Suprapubic skin (tissue), 4 donors: ENCODE measurements at regions not wholly inside any gene's neighbourhood (a gene's known extent, or its start where the extent isn't known, plus 50 kb on each side); places are given as distances from the start of the nearest gene placed in this dataset.

Source experiments
- DNase-seq, 2 donors: peaks; one replicate each; pipeline ENCODE4 v3.0.0-alpha.2; 2019; ENCODE audit warnings: low spot score in 2 of 2
- H3K27ac ChIP-seq: fragments of 200-600 bp; sonication (generic); one replicate; pipeline ENCODE4 v1.5.1; 2019
- H3K27me3 ChIP-seq: fragments of 200-600 bp; sonication (generic); one replicate; pipeline ENCODE4 v1.5.1; 2019
- H3K36me3 ChIP-seq: fragments of 200-600 bp; sonication (generic); one replicate; pipeline ENCODE4 v1.5.1; 2019
- H3K4me1 ChIP-seq: fragments of 200-600 bp; sonication (generic); one replicate; pipeline ENCODE4 v1.5.1; 2019
- H3K4me3 ChIP-seq: fragments of 200-600 bp; sonication (generic); one replicate; pipeline ENCODE4 v1.5.1; 2019; ENCODE audit warnings: mild to moderate bottlenecking
- H3K9me3 ChIP-seq: fragments of 200-600 bp; sonication (generic); one replicate; pipeline ENCODE4 v1.5.1; 2019
- CTCF ChIP-seq, 2 donors: fragments of 200-600 bp in 1 of 2; fragments of 450-650 bp in 1 of 2; sonication (generic) in 1 of 2; IDR thresholded peaks; one replicate each; pipeline ENCODE4 v1.5.1; 2016 to 2019; ENCODE audit warnings: antibody characterized with exemption in 2 of 2, mild to moderate bottlenecking in 1 of 2, moderate library complexity in 1 of 2
- EP300 ChIP-seq: sonication (generic); formaldehyde crosslinking; IDR thresholded peaks from one replicate; pipeline ENCODE4 v1.6.1; 2017; ENCODE audit warnings: antibody characterized with exemption
- POLR2A ChIP-seq, 2 donors: fragments of 450-650 bp; IDR thresholded peaks; one replicate each; pipeline ENCODE4 v1.6.1; 2017; ENCODE audit warnings: antibody characterized with exemption in 2 of 2, mild to moderate bottlenecking in 2 of 2, moderate library complexity in 2 of 2
- POLR2AphosphoS5 ChIP-seq, 3 donors: sonication (generic); formaldehyde crosslinking; IDR thresholded peaks; one replicate each; pipeline ENCODE4 v1.6.1; 2017; ENCODE audit warnings: antibody characterized with exemption in 3 of 3
- WGBS: methylation state at CpG from one replicate; pipeline ENCODE4 v1.1.5; 2018; 5-methylcytosine and 5-hydroxymethylcytosine counted together

GRCh38 chr5:163978897-163979296 is 473.5 kb downstream of the MAT2B start:
- Histone ChIP-seq H3K36me3 (no peaks in the 10 kb centered on the region), H3K9me3 (no peaks in the 10 kb centered on the region), H3K27me3 (no peaks in the 10 kb centered on the region), H3K4me1 (no peaks in the 10 kb centered on the region), H3K4me3 (no peak overlapping the region), H3K27ac (no peak overlapping the region)
- TF ChIP-seq POLR2AphosphoS5 (IDR thresholded peaks at IDR 0.05) (no peak), CTCF (IDR thresholded peaks at IDR 0.05) (no peak), POLR2A (IDR thresholded peaks at IDR 0.05) (no peak), EP300 (no peak)
- 37% methylated on average over 5 of the region's 5 CpGs for WGBS
- DNase-seq: no peak

- DNase-seq: no peak
- Histone ChIP-seq H3K4me1 (no peaks in the 10 kb centered on the region), H3K4me3 (no peak overlapping the region), H3K36me3 (no peaks in the 10 kb centered on the region), H3K9me3 (no peaks in the 10 kb centered on the region), H3K27me3 (no peaks in the 10 kb centered on the region), H3K27ac (no peak overlapping the region)
- TF ChIP-seq EP300: no peak
- TF ChIP-seq POLR2A (IDR thresholded peaks at IDR 0.05): no peak
- 70% methylated on average over 4 of the region's 4 CpGs for WGBS
Measured at GRCh38 chr5:163988566-163988965, 483.1 kb downstream of the MAT2B start.

GRCh38 chr5:163993126-163993525 is 487.7 kb downstream of the MAT2B start:
- H3K9me3 ChIP-seq: no peaks in the 10 kb centered on the region
- 78% methylated on average over 6 of the region's 6 CpGs for WGBS

GRCh38 chr5:163995206-163995605 is 489.8 kb downstream of the MAT2B start:
- no peak overlapping the region for H3K4me3 ChIP-seq
- no peaks in the 10 kb centered on the region for H3K36me3 ChIP-seq
- H3K27me3 ChIP-seq: no peaks in the 10 kb centered on the region
- 76% methylated on average over 4 of the region's 4 CpGs for WGBS
- no peaks in the 10 kb centered on the region for H3K4me1 ChIP-seq
- no peak for DNase-seq
- H3K9me3 ChIP-seq: no peaks in the 10 kb centered on the region
- TF ChIP-seq EP300: no peak
- TF ChIP-seq POLR2A (IDR thresholded peaks at IDR 0.05): no peak
- no peak for TF ChIP-seq CTCF (IDR thresholded peaks at IDR 0.05)
- no peak for TF ChIP-seq POLR2AphosphoS5 (IDR thresholded peaks at IDR 0.05)
- H3K27ac ChIP-seq: no peak overlapping the region

More at GRCh38 chr5:163993126-163993525, 487.7 kb downstream of the MAT2B start:
- DNase-seq: no peak
- H3K27me3 ChIP-seq: no peaks in the 10 kb centered on the region
- H3K4me1 ChIP-seq: no peaks in the 10 kb centered on the region
- H3K27ac ChIP-seq: no peak overlapping the region
- TF ChIP-seq POLR2AphosphoS5 (IDR thresholded peaks at IDR 0.05) (no peak), POLR2A (IDR thresholded peaks at IDR 0.05) (no peak), CTCF (IDR thresholded peaks at IDR 0.05) (no peak), EP300 (no peak)
- H3K36me3 ChIP-seq: no peaks in the 10 kb centered on the region
- H3K4me3 ChIP-seq: no peak overlapping the region

- H3K4me3 ChIP-seq: no peak overlapping the region
- TF ChIP-seq EP300: no peak
- TF ChIP-seq POLR2A (IDR thresholded peaks at IDR 0.05): no peak
- TF ChIP-seq POLR2AphosphoS5 (IDR thresholded peaks at IDR 0.05): no peak
- TF ChIP-seq CTCF (IDR thresholded peaks at IDR 0.05): no peak
- DNase-seq: no peak
- no peaks in the 10 kb centered on the region for H3K4me1 ChIP-seq
- no peaks in the 10 kb centered on the region for H3K9me3 ChIP-seq
- H3K27ac ChIP-seq: no peak overlapping the region
- H3K27me3 ChIP-seq: no peaks in the 10 kb centered on the region
- H3K36me3 ChIP-seq: no peaks in the 10 kb centered on the region
Measured at GRCh38 chr5:163997965-163998364, 492.5 kb downstream of the MAT2B start.

- Histone ChIP-seq H3K4me1 (no peaks in the 10 kb centered on the region), H3K27ac (no peak overlapping the region), H3K9me3 (no peaks in the 10 kb centered on the region), H3K36me3 (no peaks in the 10 kb centered on the region), H3K4me3 (no peak overlapping the region), H3K27me3 (no peaks in the 10 kb centered on the region)
- 82% methylated on average over 3 of the region's 3 CpGs for WGBS
- no peak for DNase-seq
- TF ChIP-seq POLR2A (IDR thresholded peaks at IDR 0.05) (no peak), EP300 (no peak), POLR2AphosphoS5 (IDR thresholded peaks at IDR 0.05) (no peak)
Measured at GRCh38 chr5:164000241-164000640, 494.8 kb downstream of the MAT2B start.
